ENCODE measurements at regions not wholly inside any gene's neighbourhood (a gene's known extent, or its start where the extent isn't known, plus 50 kb on each side); places are given as distances from the start of the nearest gene placed in this dataset.

- TF ChIP-seq POLR2A (IDR thresholded peaks at IDR 0.05): no peak
- no peak for TF ChIP-seq EP300 (IDR thresholded peaks at IDR 0.05)
Observed at GRCh38 chr15:70167155-70167554, 69.4 kb upstream of the TLE3 start.
